Adrenal gland (tissue), 9 donors: ENCODE measurements at regions not wholly inside any gene's neighbourhood (a gene's known extent, or its start where the extent isn't known, plus 50 kb on each side); places are given as distances from the start of the nearest gene placed in this dataset.

Experiments used
- DNase-seq, 7 donors: peaks; one replicate each; pipeline ENCODE4 v3.0.0-alpha.2; 2019 to 2020
- H3K27ac ChIP-seq, 5 donors: fragments of 200-600 bp; sonication (generic) in 4 of 5; 1 replicate in 3 of 5; 2 replicates in 2 of 5; pipeline versions ENCODE4 v1.5.1 to v1.8.0; 2016 to 2020; ENCODE audit warnings: mild to moderate bottlenecking in 1 of 5
- H3K27me3 ChIP-seq: fragments of 200-600 bp; 2 replicates; pipeline ENCODE4 v1.8.0; 2021
- H3K36me3 ChIP-seq, 2 donors: fragments of 200-600 bp; replicated peaks in 1 of 2; 1 replicate in 1 of 2; 2 replicates in 1 of 2; pipeline versions ENCODE4 v1.5.1 to v1.8.0; 2018 to 2022
- H3K4me1 ChIP-seq, 2 donors: fragments of 200-600 bp; replicated peaks in 1 of 2; 1 replicate in 1 of 2; 2 replicates in 1 of 2; pipeline versions ENCODE4 v1.5.1 to v1.8.0; 2018 to 2021
- H3K4me3 ChIP-seq, 4 donors: fragments of 200-600 bp; sonication (generic) in 3 of 4; one replicate each; pipeline ENCODE4 v1.5.1; 2016 to 2018
- H3K9me3 ChIP-seq, 3 donors: fragments of 200-600 bp; sonication (generic) in 1 of 3; replicated peaks in 1 of 3; 1 replicate in 2 of 3; 2 replicates in 1 of 3; pipeline versions ENCODE4 v1.5.1 to v1.8.0; 2016 to 2021
- CTCF ChIP-seq, 6 experiments: fragments of 450-650 bp in 4 of 6; fragments of 200-600 bp in 2 of 6; sonication (generic) in 1 of 6; IDR thresholded peaks; 1 replicate in 5 of 6; 2 replicates in 1 of 6; pipeline versions ENCODE4 v1.5.1 to v1.8.0; 2016 to 2021; ENCODE audit warnings: antibody characterized with exemption in 6 of 6, mild to moderate bottlenecking in 2 of 6, moderate library complexity in 1 of 6
- POLR2A ChIP-seq, 2 donors: fragments of 450-650 bp; IDR thresholded peaks; one replicate each; pipeline ENCODE4 v1.6.1; 2017; ENCODE audit warnings: antibody characterized with exemption in 2 of 2, mild to moderate bottlenecking in 2 of 2, moderate library complexity in 1 of 2
- WGBS, 4 donors: extraction: QIAGEN DNeasy Blood & Tissue Kit in 2 of 4; methylation state at CpG; one replicate each; pipeline versions ENCODE4 v1.1.5 to v1.1.7; 2013 to 2017; 5-methylcytosine and 5-hydroxymethylcytosine counted together
- intact Hi-C, 2 donors: fragments of 100-400 bp; cut with DNase I; formaldehyde crosslinking; loops; one replicate each; pipeline versions ENCODE4 v1.14.1 to v1.15.0; 2022 to 2023
- donor health status: healthy with polysubstance abuse.
- donor health status: Bipolar disorder and iron deficiency.
- donor health status: DM: yes; HTN: yes; CAD: no.
- donor health status: DM: no; HTN: no; CAD: no.
- donor health status: DM: no; HTN: no; CAD: no.

GRCh38 chr2:136310797-136311603 lies 193.1 kb upstream of the CXCR4 start:
- intact Hi-C loops = no loop called here
- Histone ChIP-seq H3K9me3 (no peaks in the 10 kb centered on the region), H3K27me3 (no peaks in the 10 kb centered on the region), H3K4me1 (peaks cover 0 to 6% of the 10 kb centered on the region in 2 donors), H3K36me3 (no peaks in the 10 kb centered on the region), H3K4me3 (no peak overlapping the region), H3K27ac (no peak overlapping the region)
- DNase-seq = peak in 1 of 7 donors; percentile 10
- 70 to 78% (median 73%) methylated on average over 11 of the region's 11 CpGs for WGBS, 4 donors
- no peak for TF ChIP-seq CTCF (IDR thresholded peaks at IDR 0.05)
- TF ChIP-seq POLR2A (IDR thresholded peaks at IDR 0.05) = no peak

GRCh38 chr2:136310005-136310495 lies 192.1 kb upstream of the CXCR4 start:
- no peak for DNase-seq
- Histone ChIP-seq H3K36me3 (no peaks in the 10 kb centered on the region), H3K27ac (no peak overlapping the region), H3K27me3 (no peaks in the 10 kb centered on the region), H3K4me3 (no peak overlapping the region), H3K9me3 (no peaks in the 10 kb centered on the region), H3K4me1 (peaks cover 0 to 6% of the 10 kb centered on the region in 2 donors)
- intact Hi-C loops = no loop called here
- 71 to 86% (median 74%) methylated on average over 10 of the region's 10 CpGs for WGBS, 4 donors
- TF ChIP-seq POLR2A (IDR thresholded peaks at IDR 0.05) (no peak), CTCF (IDR thresholded peaks at IDR 0.05) (no peak)

- Histone ChIP-seq H3K27me3 (no peaks in the 10 kb centered on the region), H3K9me3 (no peaks in the 10 kb centered on the region), H3K4me3 (no peak overlapping the region), H3K36me3 (no peaks in the 10 kb centered on the region), H3K27ac (no peak overlapping the region), H3K4me1 (peaks cover 0 to 6% of the 10 kb centered on the region in 2 donors)
- DNase-seq = no peak
- intact Hi-C loops = no loop called here
- 70 to 100% (median 83%) methylated on average over 1 of the region's 1 CpG for WGBS, 4 donors
- TF ChIP-seq CTCF (IDR thresholded peaks at IDR 0.05) = no peak
- TF ChIP-seq POLR2A (IDR thresholded peaks at IDR 0.05) = no peak
Observed at GRCh38 chr2:136308611-136309010, 190.7 kb upstream of the CXCR4 start.

- intact Hi-C loops = no loop called here
- no peaks in the 10 kb centered on the region for H3K27me3 ChIP-seq
- TF ChIP-seq CTCF (IDR thresholded peaks at IDR 0.05) (peak in 1 of 6 experiments; percentile 23), POLR2A (IDR thresholded peaks at IDR 0.05) (no peak)
- peak in 1 of 7 donors; percentile 57 for DNase-seq
- no peak overlapping the region for H3K27ac ChIP-seq
- H3K4me1 ChIP-seq = peaks cover 0 to 6% of the 10 kb centered on the region in 2 donors
- no peaks in the 10 kb centered on the region for H3K36me3 ChIP-seq
- 86 to 92% (median 87%) methylated on average over 1 to 2 of the region's 2 CpGs for WGBS, 4 donors
- no peak overlapping the region for H3K4me3 ChIP-seq
- no peaks in the 10 kb centered on the region for H3K9me3 ChIP-seq
Observed at GRCh38 chr2:136306836-136307235, 188.9 kb upstream of the CXCR4 start.
